C4-2B (cell line): ENCODE measurements at regions not wholly inside any gene's neighbourhood (a gene's known extent, or its start where the extent isn't known, plus 50 kb on each side); places are given as distances from the start of the nearest gene placed in this dataset.

ENCODE experiments used
- CTCF ChIP-seq: fragments of 450-650 bp; conservative IDR thresholded peaks from 2 replicates; pipeline ENCODE4 v1.5.1; 2017; ENCODE audit warnings: mild to moderate bottlenecking
- ZFX ChIP-seq: fragments of 450-650 bp; IDR thresholded peaks from 2 replicates; pipeline ENCODE4 v1.6.1; 2017

DNA sequence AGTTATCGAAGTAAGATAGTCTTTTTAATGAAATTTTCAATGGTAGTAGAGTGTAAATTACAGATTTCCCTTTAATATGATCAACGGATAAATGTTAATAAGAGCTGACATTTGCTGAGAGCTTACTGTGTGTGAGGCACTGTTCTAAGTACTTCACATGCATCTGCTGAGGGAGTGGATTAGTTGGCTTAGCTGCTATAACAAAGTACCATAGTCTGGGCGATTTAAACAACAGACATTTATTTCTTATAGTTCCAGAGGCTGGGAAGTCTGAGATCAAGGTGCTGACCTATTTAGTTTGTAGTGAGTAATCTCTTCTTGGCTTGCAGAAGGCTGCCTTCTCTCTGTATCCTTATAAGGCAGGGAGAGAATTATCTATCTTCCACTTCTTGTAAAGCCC is 174.3 kb downstream of the CEP135 start:
- no peak for TF ChIP-seq CTCF
- TF ChIP-seq ZFX, result no peak
